MG63 (cell line): ENCODE measurements at regions not wholly inside any gene's neighbourhood (a gene's known extent, or its start where the extent isn't known, plus 50 kb on each side); places are given as distances from the start of the nearest gene placed in this dataset.

Experiments used
- DNase-seq: peaks from one replicate; pipeline ENCODE4 v3.0.0-alpha.2; 2020
- H3K27me3 ChIP-seq: fragments of 250-450 bp; sonication (Bioruptor Pico); 2 replicates; pipeline ENCODE4 v1.5.1; 2020; ENCODE audit warnings: mild to moderate bottlenecking, moderate library complexity
- H3K36me3 ChIP-seq: fragments of 250-450 bp; sonication (Bioruptor Pico); 2 replicates; pipeline ENCODE4 v1.5.1; 2020; ENCODE audit warnings: mild to moderate bottlenecking, moderate library complexity
- H3K4me3 ChIP-seq: fragments of 250-450 bp; sonication (Bioruptor Pico); 2 replicates; pipeline ENCODE4 v1.5.1; 2020; ENCODE audit warnings: mild to moderate bottlenecking, moderate library complexity
- H3K9me3 ChIP-seq: fragments of 250-450 bp; sonication (Bioruptor Pico); 2 replicates; pipeline ENCODE4 v1.5.1; 2020; ENCODE audit warnings: mild to moderate bottlenecking, moderate library complexity

- no peaks in the 10 kb centered on the region; the same call in 1 of the 2 replicates for H3K27me3 ChIP-seq
- no peak overlapping the region for H3K4me3 ChIP-seq
- no peaks in the 10 kb centered on the region; the same call in none of the 2 replicates for H3K9me3 ChIP-seq
- H3K36me3 ChIP-seq, result no peaks in the 10 kb centered on the region
- DNase-seq, result no peak
Observed at GRCh38 chr11:11115475-11115874, 237.6 kb downstream of the CSNK2A3 start.

DNA sequence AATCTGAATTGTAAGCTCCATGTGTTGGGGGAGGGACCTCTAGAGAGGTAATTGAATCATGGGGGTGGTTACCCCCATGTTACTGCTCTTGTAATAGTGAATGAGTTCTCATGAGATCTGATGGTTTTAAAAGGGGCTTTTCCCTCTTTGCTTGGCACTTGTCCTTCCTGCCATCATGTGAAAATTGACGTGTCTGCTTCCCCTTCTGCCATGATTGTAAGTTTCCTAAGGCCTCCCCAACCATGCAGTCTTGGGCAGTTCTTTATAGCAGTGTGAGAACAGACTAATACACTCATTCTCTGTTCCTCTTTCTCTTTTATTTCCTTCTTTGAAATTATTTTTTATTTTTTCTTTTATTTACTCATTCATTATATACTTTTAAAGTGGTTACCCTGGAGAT is 239.4 kb downstream of the CSNK2A3 start:
- Histone ChIP-seq H3K27me3 (no peaks in the 10 kb centered on the region; the same call in 1 of the 2 replicates), H3K4me3 (no peak overlapping the region), H3K36me3 (no peaks in the 10 kb centered on the region), H3K9me3 (no peaks in the 10 kb centered on the region; the same call in none of the 2 replicates)
- no peak for DNase-seq

DNA sequence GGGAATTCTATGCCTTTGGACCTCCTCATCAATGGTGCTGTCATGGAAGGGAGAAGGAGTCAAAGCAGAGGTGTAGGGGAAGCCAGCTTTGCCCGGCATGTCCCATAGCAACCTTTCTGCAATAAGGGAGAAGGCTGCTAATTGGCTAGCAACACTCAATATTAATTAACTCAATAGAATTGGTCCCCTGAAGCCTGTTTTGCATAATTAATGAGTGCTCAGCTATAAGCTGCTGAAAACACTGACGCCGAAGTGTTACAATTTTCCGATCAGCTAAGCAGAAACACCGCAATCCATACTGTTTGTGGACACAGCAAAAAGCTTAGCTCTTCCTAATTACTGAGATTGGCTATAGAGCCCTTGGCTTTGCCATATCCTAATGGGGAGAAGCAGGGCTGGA is 245.0 kb downstream of the CSNK2A3 start:
- no peaks in the 10 kb centered on the region; the same call in 1 of the 2 replicates for H3K27me3 ChIP-seq
- DNase-seq, result no peak

GRCh38 chr11:11107076-11107723 is 245.8 kb downstream of the CSNK2A3 start:
- no peaks in the 10 kb centered on the region; the same call in 1 of the 2 replicates for H3K27me3 ChIP-seq
- H3K9me3 ChIP-seq, result peaks cover 3% of the 10 kb centered on the region; the same call in 1 of the 2 replicates
- no peaks in the 10 kb centered on the region for H3K36me3 ChIP-seq
- DNase-seq, result no peak
- H3K4me3 ChIP-seq, result no peak overlapping the region

More for the DNA sequence above, 245.0 kb downstream of the CSNK2A3 start:
- H3K9me3 ChIP-seq, result no peaks in the 10 kb centered on the region; the same call in none of the 2 replicates
- no peaks in the 10 kb centered on the region for H3K36me3 ChIP-seq
- H3K4me3 ChIP-seq, result no peak overlapping the region

GRCh38 chr11:11105361-11105760 is 247.5 kb upstream of the ZBED5 start:
- H3K36me3 ChIP-seq, result no peaks in the 10 kb centered on the region
- H3K9me3 ChIP-seq, result peaks cover 3% of the 10 kb centered on the region; the same call in 1 of the 2 replicates
- H3K4me3 ChIP-seq, result no peak overlapping the region
- DNase-seq, result no peak
- H3K27me3 ChIP-seq, result no peaks in the 10 kb centered on the region

- 0 out of 2 replicates have a peak, but pooled peaks cover 2% of the 10 kb centered on the region for H3K27me3 ChIP-seq
- H3K4me3 ChIP-seq, result no peak overlapping the region
- DNase-seq, result no peak
- no peaks in the 10 kb centered on the region for H3K36me3 ChIP-seq
- H3K9me3 ChIP-seq, result peaks cover 5% of the 10 kb centered on the region; the same call in 1 of the 2 replicates
Observed at GRCh38 chr11:11095831-11096723, 238.2 kb upstream of the ZBED5 start.

GRCh38 chr11:11090495-11090894 is 232.6 kb upstream of the ZBED5 start:
- DNase-seq, result no peak
- Histone ChIP-seq H3K27me3 (no peaks in the 10 kb centered on the region), H3K4me3 (no peak overlapping the region), H3K9me3 (peaks cover 6% of the 10 kb centered on the region; the same call in 1 of the 2 replicates), H3K36me3 (no peaks in the 10 kb centered on the region)

- Histone ChIP-seq H3K9me3 (peaks cover 6% of the 10 kb centered on the region; the same call in 1 of the 2 replicates), H3K36me3 (no peaks in the 10 kb centered on the region), H3K27me3 (no peaks in the 10 kb centered on the region), H3K4me3 (no peak overlapping the region)
- no peak for DNase-seq
Observed at GRCh38 chr11:11089805-11090204, 232.0 kb upstream of the ZBED5 start.

DNA sequence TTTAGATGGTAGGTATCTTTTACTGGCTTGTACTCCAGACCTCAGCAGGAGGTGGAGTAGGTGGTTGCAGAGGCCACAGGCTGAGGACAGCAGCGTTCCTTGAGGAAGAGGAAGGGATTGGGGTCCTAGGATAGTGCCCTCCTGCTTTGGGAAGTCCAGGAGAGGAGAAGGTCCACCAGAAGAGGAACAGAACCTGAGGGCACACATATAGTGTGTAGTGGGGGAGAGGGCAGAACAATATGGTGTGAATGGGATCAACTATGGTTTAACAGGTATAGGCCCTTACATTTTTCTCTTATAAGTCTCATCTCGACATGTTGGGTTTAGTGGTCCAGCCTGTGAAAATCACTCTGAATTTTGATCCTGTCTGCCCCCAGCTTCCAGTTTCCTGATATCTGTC is 229.1 kb upstream of the ZBED5 start:
- Histone ChIP-seq H3K4me3 (no peak overlapping the region), H3K27me3 (no peaks in the 10 kb centered on the region), H3K36me3 (no peaks in the 10 kb centered on the region), H3K9me3 (peaks cover 6% of the 10 kb centered on the region; the same call in 1 of the 2 replicates)
- DNase-seq, result no peak

DNA sequence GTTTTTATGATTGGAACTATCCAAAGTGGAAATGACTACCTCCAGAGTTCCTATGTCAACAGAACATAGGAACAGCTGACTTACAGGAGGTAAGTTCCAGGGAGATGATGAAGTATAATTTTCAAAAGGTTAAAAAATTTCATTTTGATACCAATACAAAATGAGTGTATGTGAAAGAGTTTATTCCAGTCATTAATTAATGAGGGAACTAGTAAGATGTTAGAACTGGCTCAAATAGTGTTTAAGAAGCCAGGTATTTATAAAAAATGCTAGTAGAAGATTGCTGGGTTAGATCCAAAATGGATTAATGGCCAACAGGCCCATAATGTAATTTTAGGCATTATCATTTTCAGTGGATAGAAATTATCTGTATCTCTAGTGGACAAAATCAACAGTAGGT is 227.7 kb upstream of the ZBED5 start:
- no peak overlapping the region for H3K4me3 ChIP-seq
- no peaks in the 10 kb centered on the region for H3K9me3 ChIP-seq
- H3K27me3 ChIP-seq, result no peaks in the 10 kb centered on the region
- no peaks in the 10 kb centered on the region for H3K36me3 ChIP-seq
- DNase-seq, result no peak

DNA sequence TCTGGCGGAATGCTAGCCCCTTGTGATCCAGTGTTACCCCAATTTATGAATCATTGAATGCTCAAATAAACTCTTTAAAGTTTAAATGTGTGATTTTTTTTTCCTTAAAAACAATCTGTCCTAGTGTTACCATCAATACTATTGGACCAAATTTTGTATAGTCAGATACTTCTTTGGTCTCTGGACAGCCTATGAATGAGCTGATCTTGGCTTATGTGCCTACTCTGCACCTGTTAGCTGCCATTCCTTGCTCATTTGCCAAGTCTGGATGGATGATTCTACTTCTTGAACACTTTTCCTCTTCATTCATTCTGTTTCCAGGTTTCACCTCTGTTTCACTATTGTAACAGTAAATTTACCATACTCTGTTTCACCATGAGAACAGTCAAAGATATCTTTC is 226.5 kb upstream of the ZBED5 start:
- H3K9me3 ChIP-seq, result no peaks in the 10 kb centered on the region
- no peaks in the 10 kb centered on the region for H3K36me3 ChIP-seq
- H3K27me3 ChIP-seq, result no peaks in the 10 kb centered on the region
- no peak for DNase-seq
- no peak overlapping the region for H3K4me3 ChIP-seq

DNA sequence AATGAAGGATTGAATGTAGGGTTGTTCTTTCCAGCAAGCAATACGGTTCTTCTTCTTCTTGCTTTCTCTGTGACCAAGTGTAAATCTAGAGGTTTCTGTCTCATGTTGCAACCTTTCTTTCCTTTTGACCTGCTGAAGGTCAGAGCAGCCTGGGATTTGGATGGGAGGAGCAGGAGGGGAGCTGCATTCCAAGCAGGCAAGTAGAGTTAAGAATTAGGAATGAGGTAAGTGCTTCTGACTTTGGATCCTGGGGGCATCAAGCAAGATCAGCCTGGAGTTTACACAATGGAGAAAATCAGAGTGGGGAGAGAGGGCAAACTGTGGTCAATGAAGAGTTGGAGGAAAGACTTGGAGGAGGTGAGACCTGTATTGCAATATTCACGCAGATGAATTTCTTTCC is 225.6 kb upstream of the ZBED5 start:
- Histone ChIP-seq H3K9me3 (no peaks in the 10 kb centered on the region), H3K4me3 (no peak overlapping the region), H3K27me3 (no peaks in the 10 kb centered on the region), H3K36me3 (no peaks in the 10 kb centered on the region)
- no peak for DNase-seq

DNA sequence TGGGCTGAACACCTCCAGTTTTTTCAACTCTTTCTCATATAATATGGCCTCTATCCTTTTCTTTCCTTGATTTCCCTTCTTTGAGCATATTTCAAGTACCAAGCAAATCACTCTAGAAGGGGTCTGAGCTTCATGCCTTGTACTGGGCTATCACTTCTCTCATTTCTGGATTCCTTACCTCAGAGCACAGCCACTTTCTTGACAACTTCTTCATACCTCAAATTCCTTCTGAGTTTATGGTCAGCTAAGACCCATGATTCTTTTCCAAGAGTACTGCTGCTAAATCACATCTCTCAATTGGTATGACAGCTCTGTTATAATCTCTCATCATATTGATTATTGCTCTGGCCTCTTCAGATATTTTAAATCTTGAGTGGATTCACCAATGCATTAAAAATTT is 224.8 kb upstream of the ZBED5 start:
- DNase-seq, result no peak
- Histone ChIP-seq H3K4me3 (no peak overlapping the region), H3K9me3 (no peaks in the 10 kb centered on the region), H3K27me3 (no peaks in the 10 kb centered on the region), H3K36me3 (no peaks in the 10 kb centered on the region)

DNA sequence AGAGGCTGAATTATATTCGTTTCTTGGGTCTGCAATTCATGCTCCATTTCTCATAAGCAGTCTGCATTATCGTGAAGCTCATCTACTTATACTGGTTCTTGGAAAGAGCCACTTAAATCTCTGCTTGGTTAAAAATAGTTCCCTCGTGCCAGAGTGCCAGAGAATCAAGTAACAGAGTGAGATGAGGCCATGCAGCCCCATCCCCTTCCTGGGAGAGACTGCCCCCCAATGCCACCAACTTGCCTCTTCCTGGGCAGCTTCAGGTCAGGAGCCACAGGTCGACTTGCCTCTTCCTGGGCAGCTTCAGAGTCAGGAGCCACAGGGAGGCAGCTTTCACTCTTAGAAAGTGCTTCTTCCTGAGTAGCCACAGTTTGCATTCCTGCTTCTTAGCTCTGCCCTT is 223.9 kb upstream of the ZBED5 start:
- no peak for DNase-seq
- no peaks in the 10 kb centered on the region for H3K27me3 ChIP-seq
- H3K9me3 ChIP-seq, result no peaks in the 10 kb centered on the region
- no peaks in the 10 kb centered on the region for H3K36me3 ChIP-seq
- H3K4me3 ChIP-seq, result no peak overlapping the region

GRCh38 chr11:11081288-11081687 is 223.4 kb upstream of the ZBED5 start:
- no peaks in the 10 kb centered on the region for H3K27me3 ChIP-seq
- no peak overlapping the region for H3K4me3 ChIP-seq
- no peaks in the 10 kb centered on the region for H3K36me3 ChIP-seq
- no peaks in the 10 kb centered on the region for H3K9me3 ChIP-seq
- DNase-seq, result no peak

- H3K9me3 ChIP-seq, result no peaks in the 10 kb centered on the region
- no peak overlapping the region for H3K4me3 ChIP-seq
- no peaks in the 10 kb centered on the region for H3K27me3 ChIP-seq
- DNase-seq, result no peak
- no peaks in the 10 kb centered on the region for H3K36me3 ChIP-seq
Observed at GRCh38 chr11:11078344-11079086, 220.7 kb upstream of the ZBED5 start.

DNA sequence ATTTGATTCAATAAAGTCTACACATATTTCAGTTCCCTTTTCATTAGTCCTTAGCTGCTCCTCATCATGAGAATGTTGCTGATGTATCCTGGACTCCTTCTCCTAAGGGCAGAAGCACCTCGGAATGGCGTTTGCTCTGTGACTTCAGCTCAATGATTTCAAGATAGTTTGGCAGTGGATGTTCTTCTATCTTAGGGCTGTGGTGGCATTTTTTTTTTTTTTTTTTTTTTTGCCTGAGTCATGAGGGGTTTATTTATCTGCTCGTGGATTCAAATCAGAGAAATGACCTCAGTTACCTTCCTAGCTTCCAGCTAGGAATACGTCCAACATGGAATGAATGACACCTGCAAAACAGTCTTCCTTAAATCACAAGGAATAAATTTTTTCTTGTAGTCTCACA is 220.0 kb upstream of the ZBED5 start:
- DNase-seq, result no peak
- H3K4me3 ChIP-seq, result no peak overlapping the region
- no peaks in the 10 kb centered on the region for H3K9me3 ChIP-seq
- H3K36me3 ChIP-seq, result no peaks in the 10 kb centered on the region
- no peaks in the 10 kb centered on the region for H3K27me3 ChIP-seq
